Astrocyte (in vitro differentiated cells and primary cell): ENCODE measurements at regions not wholly inside any gene's neighbourhood (a gene's known extent, or its start where the extent isn't known, plus 50 kb on each side); places are given as distances from the start of the nearest gene placed in this dataset.

Experiments used
- DNase-seq: peaks from one replicate; pipeline ENCODE4 v3.0.0-alpha.2; 2010; ENCODE audit warnings: low read depth
- FAIRE-seq: peaks from 2 replicates; lab custom pipeline; 2011; peaks lifted over from hg19 to GRCh38; lab: Jason Lieb, UNC
- H2AFZ ChIP-seq: 2 replicates; pipeline ENCODE4 v1.6.0; 2012; ENCODE audit warnings: low read depth, low read length, inconsistent platforms
- H3K27ac ChIP-seq: 2 replicates; pipeline ENCODE4 v1.5.1; 2011; ENCODE audit warnings: low read depth, low read length, inconsistent platforms
- H3K27me3 ChIP-seq: 2 replicates; pipeline ENCODE4 v1.6.0; 2011; ENCODE audit warnings: low read length, inconsistent platforms; ENCODE audit not compliant: insufficient read depth
- H3K36me3 ChIP-seq: 2 replicates; pipeline ENCODE4 v1.5.1; 2011; ENCODE audit warnings: low read length, inconsistent platforms; ENCODE audit not compliant: insufficient read depth
- H3K4me1 ChIP-seq: 2 replicates; pipeline ENCODE4 v1.5.1; 2011; ENCODE audit warnings: low read length, inconsistent platforms; ENCODE audit not compliant: insufficient read depth
- H3K4me2 ChIP-seq: 2 replicates; pipeline ENCODE4 v1.6.0; 2012; ENCODE audit warnings: low read length, inconsistent platforms
- H3K4me3 ChIP-seq: 2 replicates; pipeline ENCODE4 v1.5.1; 2011; ENCODE audit warnings: low read depth, mild to moderate bottlenecking, low read length, inconsistent platforms; ENCODE audit not compliant: insufficient read depth
- H3K79me2 ChIP-seq: 2 replicates; pipeline ENCODE4 v1.6.0; 2012; ENCODE audit warnings: mild to moderate bottlenecking, low read length, inconsistent platforms; ENCODE audit not compliant: insufficient read depth
- H3K9ac ChIP-seq: 2 replicates; pipeline ENCODE4 v1.6.0; 2012; ENCODE audit warnings: mild to moderate bottlenecking, low read length, inconsistent platforms
- H3K9me3 ChIP-seq: 2 replicates; pipeline ENCODE4 v1.5.1; 2012; ENCODE audit warnings: low read depth, mild to moderate bottlenecking, low read length, inconsistent platforms; ENCODE audit not compliant: insufficient read depth
- H4K20me1 ChIP-seq: 2 replicates; pipeline ENCODE4 v1.6.0; 2012; ENCODE audit warnings: low read length, inconsistent platforms; ENCODE audit not compliant: insufficient read depth
- H3K27ac Mint-ChIP-seq: one replicate; pipeline ENCODE4 v1.8.0; 2021; ENCODE audit warnings: mild to moderate bottlenecking, mixed read lengths; ENCODE audit not compliant: unreplicated experiment
- H3K27me3 Mint-ChIP-seq: one replicate; pipeline ENCODE4 v1.8.0; 2021; ENCODE audit warnings: low read depth, mixed read lengths; ENCODE audit not compliant: unreplicated experiment
- H3K36me3 Mint-ChIP-seq: one replicate; pipeline ENCODE4 v1.8.0; 2021; ENCODE audit warnings: low read depth, mixed read lengths; ENCODE audit not compliant: unreplicated experiment
- H3K4me1 Mint-ChIP-seq: one replicate; pipeline ENCODE4 v1.8.0; 2021; ENCODE audit warnings: low read depth, mixed read lengths; ENCODE audit not compliant: unreplicated experiment
- H3K4me3 Mint-ChIP-seq: one replicate; pipeline ENCODE4 v1.8.0; 2021; ENCODE audit warnings: mild to moderate bottlenecking, moderate library complexity, mixed read lengths; ENCODE audit not compliant: unreplicated experiment
- H3K9me3 Mint-ChIP-seq: one replicate; pipeline ENCODE4 v1.8.0; 2021; ENCODE audit warnings: mild to moderate bottlenecking, mixed read lengths; ENCODE audit not compliant: unreplicated experiment
- EZH2 ChIP-seq: IDR thresholded peaks from 2 replicates; pipeline ENCODE4 v1.6.1; 2012; ENCODE audit warnings: mild to moderate bottlenecking, low read length, inconsistent platforms; ENCODE audit not compliant: insufficient read depth
- TF ChIP-seq, protein P1 (sequence below): IDR thresholded peaks from 2 replicates; pipeline ENCODE4 v1.5.1; 2011; ENCODE audit warnings: low read depth, mild to moderate bottlenecking, inconsistent platforms, low read length, moderate library complexity; ENCODE audit not compliant: insufficient read depth

DNA sequence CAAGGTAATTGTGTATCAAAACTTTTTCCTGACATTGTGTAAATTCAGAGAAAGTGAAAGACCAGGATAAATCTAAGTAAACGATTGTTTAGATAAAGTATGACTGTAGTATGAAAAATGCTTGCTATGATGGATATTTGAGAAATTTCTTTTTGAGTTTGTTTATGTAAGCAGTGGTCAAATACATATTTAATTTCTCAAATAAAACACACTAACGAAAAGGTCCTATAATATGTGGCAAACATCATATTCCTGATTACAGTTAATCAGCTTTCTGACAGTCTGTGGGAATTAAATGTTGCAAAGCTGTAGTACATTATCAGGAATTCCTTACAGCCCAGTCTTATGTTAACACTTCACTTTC, 636.9 kb downstream of the MMUT start:
- no peaks in the 10 kb centered on the region for H3K9me3 ChIP-seq
- no peaks in the 10 kb centered on the region for H3K79me2 ChIP-seq
- TF ChIP-seq, protein P1, sequence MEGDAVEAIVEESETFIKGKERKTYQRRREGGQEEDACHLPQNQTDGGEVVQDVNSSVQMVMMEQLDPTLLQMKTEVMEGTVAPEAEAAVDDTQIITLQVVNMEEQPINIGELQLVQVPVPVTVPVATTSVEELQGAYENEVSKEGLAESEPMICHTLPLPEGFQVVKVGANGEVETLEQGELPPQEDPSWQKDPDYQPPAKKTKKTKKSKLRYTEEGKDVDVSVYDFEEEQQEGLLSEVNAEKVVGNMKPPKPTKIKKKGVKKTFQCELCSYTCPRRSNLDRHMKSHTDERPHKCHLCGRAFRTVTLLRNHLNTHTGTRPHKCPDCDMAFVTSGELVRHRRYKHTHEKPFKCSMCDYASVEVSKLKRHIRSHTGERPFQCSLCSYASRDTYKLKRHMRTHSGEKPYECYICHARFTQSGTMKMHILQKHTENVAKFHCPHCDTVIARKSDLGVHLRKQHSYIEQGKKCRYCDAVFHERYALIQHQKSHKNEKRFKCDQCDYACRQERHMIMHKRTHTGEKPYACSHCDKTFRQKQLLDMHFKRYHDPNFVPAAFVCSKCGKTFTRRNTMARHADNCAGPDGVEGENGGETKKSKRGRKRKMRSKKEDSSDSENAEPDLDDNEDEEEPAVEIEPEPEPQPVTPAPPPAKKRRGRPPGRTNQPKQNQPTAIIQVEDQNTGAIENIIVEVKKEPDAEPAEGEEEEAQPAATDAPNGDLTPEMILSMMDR = no peak
- TF ChIP-seq EZH2 = no peak
- no peak overlapping the region for H2AFZ ChIP-seq
- peak; percentile 56 for FAIRE-seq
- H3K9me3 Mint-ChIP-seq = no peaks in the 10 kb centered on the region
- H3K4me3 ChIP-seq = peak overlapping the region; percentile 30
- peak; percentile 13 for DNase-seq
- H3K27ac Mint-ChIP-seq = peak overlapping the region; percentile 95
- H3K27me3 ChIP-seq = no peaks in the 10 kb centered on the region
- H3K27ac ChIP-seq = peak overlapping the region; percentile 95
- no peaks in the 10 kb centered on the region for H3K36me3 Mint-ChIP-seq
- H3K36me3 ChIP-seq = no peaks in the 10 kb centered on the region
- H4K20me1 ChIP-seq = no peaks in the 10 kb centered on the region
- H3K4me1 Mint-ChIP-seq = peaks cover 19% of the 10 kb centered on the region
- peak overlapping the region; percentile 79 for H3K9ac ChIP-seq
- H3K4me3 Mint-ChIP-seq = no peak overlapping the region
- no peaks in the 10 kb centered on the region for H3K27me3 Mint-ChIP-seq
- peak overlapping the region; percentile 71 for H3K4me2 ChIP-seq
- peaks cover 23% of the 10 kb centered on the region for H3K4me1 ChIP-seq

DNA sequence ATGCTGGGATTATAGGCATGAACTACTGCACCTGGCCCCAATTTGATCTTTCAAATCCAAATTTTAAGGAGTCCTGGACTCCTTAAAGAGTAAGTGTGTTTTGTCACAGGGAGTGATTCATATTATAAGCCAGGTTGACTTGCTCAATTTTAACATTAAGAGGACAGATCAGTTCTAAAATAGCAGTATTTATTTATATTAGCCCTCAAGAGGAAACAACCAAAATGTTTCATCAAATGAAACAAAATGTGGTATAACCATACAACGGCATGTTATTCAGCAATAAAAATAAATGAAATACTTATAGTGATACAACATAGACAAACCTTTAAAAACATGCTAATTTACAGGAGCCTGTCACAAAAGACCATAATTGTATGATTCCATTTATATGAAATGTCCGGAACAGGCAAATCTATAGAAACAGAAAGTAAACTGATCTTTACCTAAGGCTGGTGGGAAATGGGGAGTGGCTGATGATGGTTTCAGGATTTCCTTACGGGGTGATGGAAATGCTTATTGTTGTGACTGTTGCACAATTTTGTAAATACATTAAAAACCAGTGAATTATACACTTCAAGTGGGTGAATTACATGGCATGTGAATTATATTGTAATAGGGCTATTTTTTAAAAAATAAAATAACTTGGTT, 637.4 kb downstream of the MMUT start:
- TF ChIP-seq EZH2 = no peak
- TF ChIP-seq, protein P1 = no peak
- Histone ChIP-seq H3K4me3 (peak overlapping the region; percentile 29), H2AFZ (no peak overlapping the region), H3K9me3 (no peaks in the 10 kb centered on the region), H3K9ac (peak overlapping the region; percentile 79), H3K4me1 (peaks cover 23% of the 10 kb centered on the region), H3K36me3 (no peaks in the 10 kb centered on the region), H3K4me2 (peak overlapping the region; percentile 71), H3K27me3 (no peaks in the 10 kb centered on the region), H3K27ac (peak overlapping the region; percentile 95), H3K79me2 (no peaks in the 10 kb centered on the region), H4K20me1 (no peaks in the 10 kb centered on the region)
- H3K27me3 Mint-ChIP-seq = no peaks in the 10 kb centered on the region
- H3K9me3 Mint-ChIP-seq = no peaks in the 10 kb centered on the region
- H3K4me3 Mint-ChIP-seq = no peak overlapping the region
- no peaks in the 10 kb centered on the region for H3K36me3 Mint-ChIP-seq
- DNase-seq (no peak), FAIRE-seq (no peak)
- no peak overlapping the region for H3K27ac Mint-ChIP-seq
- peaks cover 19% of the 10 kb centered on the region for H3K4me1 Mint-ChIP-seq

DNA sequence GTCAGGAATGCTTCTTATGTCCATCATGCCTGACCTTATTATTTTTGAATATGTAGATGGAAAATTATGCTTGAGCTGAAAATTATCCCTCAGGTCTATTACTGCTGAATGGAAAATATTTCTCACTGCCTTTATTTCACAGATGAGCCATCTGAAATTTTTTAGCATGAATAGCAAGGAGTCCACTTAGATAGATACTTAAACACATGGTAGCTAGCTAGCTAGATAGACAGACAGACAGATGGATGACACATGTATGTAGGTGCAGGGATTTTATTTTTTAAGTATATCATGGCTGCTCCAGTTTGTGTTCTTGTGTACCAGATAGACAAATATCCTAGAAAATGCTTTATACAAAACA, 645.0 kb downstream of the MMUT start:
- Histone ChIP-seq H3K4me2 (no peak overlapping the region), H4K20me1 (no peaks in the 10 kb centered on the region)
- no peaks in the 10 kb centered on the region for H3K36me3 Mint-ChIP-seq

More for the DNA sequence above, 645.0 kb downstream of the MMUT start:
- no peak for FAIRE-seq
- Histone ChIP-seq H2AFZ (peak overlapping the region; percentile 13), H3K79me2 (no peaks in the 10 kb centered on the region), H3K27me3 (no peaks in the 10 kb centered on the region), H3K9ac (no peak overlapping the region), H3K4me3 (no peak overlapping the region), H3K4me1 (no peaks in the 10 kb centered on the region), H3K36me3 (no peaks in the 10 kb centered on the region), H3K9me3 (no peaks in the 10 kb centered on the region), H3K27ac (no peak overlapping the region)
- Mint-ChIP-seq H3K4me1 (no peaks in the 10 kb centered on the region), H3K9me3 (no peaks in the 10 kb centered on the region), H3K27ac (no peak overlapping the region), H3K27me3 (no peaks in the 10 kb centered on the region), H3K4me3 (no peak overlapping the region)
- TF ChIP-seq EZH2 = no peak
- TF ChIP-seq, protein P1 = no peak
- DNase-seq = no peak
